ENCODE measurements at regions not wholly inside any gene's neighbourhood (a gene's known extent, or its start where the extent isn't known, plus 50 kb on each side); places are given as distances from the start of the nearest gene placed in this dataset.

DNA sequence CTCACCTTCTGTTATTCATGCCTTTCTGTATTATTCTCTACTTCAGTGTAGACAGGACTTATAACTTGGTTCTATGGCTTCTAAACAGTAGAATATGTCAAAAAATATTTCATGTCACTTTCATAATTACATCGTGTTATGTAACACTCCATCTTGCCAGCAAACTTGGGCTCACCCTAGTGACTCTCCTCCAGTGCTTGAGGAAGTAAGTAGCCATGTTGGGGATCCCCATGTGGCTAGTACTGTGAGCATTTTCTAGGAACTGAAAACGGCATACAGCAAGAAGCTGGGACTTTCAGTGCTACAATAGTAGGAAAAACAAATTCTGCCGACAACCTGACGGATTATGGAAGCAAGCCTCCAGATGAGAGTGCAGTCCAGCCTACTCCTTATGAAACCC, 495.6 kb downstream of the SLITRK6 start:
- no peak for DNase-seq (ENCODE audit: low spot score)

- no peak for DNase-seq (ENCODE audit: low spot score)
Observed at GRCh38 chr13:85298387-85298924, 500.8 kb downstream of the SLITRK6 start.

- no peak for DNase-seq (ENCODE audit: low spot score)
Observed at GRCh38 chr13:85288698-85289097, 510.5 kb downstream of the SLITRK6 start.

DNA sequence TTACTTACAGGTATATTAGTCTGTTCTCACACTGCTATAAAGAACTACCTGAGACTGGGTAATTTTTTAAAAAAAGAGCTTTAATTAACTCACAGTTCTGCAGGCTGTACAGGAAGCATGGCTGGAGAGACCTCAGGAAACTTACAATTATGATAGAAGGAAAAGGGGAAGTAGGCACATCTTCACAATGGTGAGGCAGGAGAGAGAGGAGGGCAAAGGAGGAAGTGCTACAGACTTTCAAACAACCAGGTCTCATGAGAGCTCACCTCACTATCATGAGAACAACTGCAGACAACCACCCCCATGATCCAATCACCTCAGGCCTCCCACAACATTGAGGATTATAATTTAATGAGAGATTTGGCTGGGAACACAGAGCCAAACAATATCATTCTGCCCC, 511.7 kb downstream of the SLITRK6 start:
- DNase-seq (ENCODE audit: low spot score), result no peak

GRCh38 chr13:85286081-85286480, 513.1 kb downstream of the SLITRK6 start:
- no peak for DNase-seq (ENCODE audit: low spot score)

DNA sequence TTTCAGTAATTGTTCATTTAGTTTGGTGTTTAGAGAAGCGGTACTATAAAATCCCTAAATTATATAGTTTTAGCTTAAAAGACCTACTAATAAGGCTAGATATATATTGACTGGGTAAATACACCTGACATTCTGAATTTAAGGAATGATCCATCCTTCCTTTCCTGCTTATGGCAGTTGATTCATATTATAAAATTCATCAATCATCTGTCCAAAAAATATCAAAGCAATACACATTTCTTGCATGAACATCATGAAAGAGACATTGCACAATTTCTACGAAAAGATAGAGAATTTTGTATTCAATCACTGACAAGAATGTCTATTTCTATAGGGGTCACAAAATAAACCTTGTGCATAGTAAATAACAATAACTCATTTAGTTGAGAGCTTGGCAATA, 514.9 kb downstream of the SLITRK6 start:
- no peak for DNase-seq (ENCODE audit: low spot score)

DNA sequence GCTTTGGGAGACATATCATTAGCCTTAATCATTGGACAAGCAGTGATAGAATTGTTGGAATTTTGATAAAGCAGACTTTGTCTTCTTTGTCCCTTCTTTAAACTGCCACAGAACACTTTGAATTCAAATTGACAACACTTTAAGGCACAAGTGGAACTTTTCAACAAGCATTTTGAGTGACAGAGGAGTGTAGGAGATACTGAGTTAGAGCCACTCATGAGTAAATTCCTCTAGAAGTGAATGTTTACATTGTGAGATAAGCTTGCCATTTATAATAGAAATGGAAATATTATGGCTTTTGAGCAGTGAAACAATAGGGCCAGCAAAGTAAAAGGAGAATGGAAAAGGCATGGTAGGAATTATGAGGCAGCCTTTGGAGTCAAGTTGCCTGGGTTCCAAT, 515.8 kb downstream of the SLITRK6 start:
- no peak for DNase-seq (ENCODE audit: low spot score)

- DNase-seq (ENCODE audit: low spot score), result no peak
Observed at GRCh38 chr13:85282876-85283275, 516.3 kb downstream of the SLITRK6 start.

DNA sequence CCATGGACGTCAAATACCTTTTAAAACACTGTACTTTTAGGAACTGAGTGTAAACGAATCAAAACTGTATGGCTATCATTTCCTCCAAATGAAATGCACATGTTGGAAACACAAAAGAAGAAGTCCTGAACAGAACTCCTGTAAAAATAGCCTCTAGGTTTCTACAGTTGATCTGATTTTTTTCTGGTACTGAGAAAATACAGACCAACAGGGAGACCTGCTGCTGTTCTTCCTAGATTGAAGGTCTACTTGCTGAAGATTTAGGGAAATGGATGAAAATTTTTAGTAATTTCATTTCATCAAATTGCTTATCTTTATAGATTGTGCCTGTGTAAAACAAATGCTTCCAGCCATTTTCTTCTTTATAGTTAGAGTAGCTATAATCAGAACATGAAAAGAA, 520.4 kb downstream of the SLITRK6 start:
- DNase-seq (ENCODE audit: low spot score), result no peak

GRCh38 chr13:85277748-85278147, 521.5 kb downstream of the SLITRK6 start:
- no peak for DNase-seq (ENCODE audit: low spot score)

GRCh38 chr13:85266771-85267170, 532.4 kb downstream of the SLITRK6 start:
- no peak for DNase-seq (ENCODE audit: low spot score)

DNA sequence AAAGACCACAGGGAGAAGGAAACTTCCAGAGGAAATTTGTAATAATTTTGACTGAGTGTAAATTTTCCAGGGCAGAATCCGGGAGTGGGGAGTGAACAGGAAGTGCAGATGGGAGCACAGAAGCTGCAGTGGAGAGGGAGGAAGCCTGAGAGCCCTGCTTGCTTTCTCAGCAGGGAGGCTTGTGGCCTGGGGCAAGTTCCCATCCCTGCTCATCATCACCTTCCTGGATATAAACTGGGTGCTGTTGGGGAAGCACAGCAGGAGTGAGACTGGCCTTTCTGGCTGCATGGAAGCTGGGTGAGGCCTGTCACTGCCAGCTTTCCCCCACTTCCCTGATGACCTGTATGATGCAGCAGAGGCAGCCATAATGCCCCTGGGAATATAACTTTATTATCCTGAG, 532.9 kb downstream of the SLITRK6 start:
- no peak for DNase-seq (ENCODE audit: low spot score)

DNA sequence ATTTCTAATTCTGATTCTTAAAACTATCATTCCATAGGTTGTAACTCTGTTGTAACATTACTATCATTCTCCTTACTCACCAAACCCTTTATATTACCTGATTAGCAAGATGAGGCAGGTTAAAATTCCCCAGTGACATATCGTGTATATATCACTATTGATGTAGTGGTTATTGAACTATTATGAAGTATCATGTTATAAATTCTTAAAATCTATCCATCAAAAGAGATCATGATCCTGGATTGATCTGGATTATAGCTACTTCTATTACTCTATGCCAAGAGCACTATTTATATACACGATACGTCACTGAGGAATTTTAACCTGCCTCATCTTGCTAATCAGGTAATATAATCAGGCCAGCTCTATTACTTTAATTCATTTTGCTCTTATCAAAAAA, 533.9 kb downstream of the SLITRK6 start:
- no peak for DNase-seq (ENCODE audit: low spot score)

DNA sequence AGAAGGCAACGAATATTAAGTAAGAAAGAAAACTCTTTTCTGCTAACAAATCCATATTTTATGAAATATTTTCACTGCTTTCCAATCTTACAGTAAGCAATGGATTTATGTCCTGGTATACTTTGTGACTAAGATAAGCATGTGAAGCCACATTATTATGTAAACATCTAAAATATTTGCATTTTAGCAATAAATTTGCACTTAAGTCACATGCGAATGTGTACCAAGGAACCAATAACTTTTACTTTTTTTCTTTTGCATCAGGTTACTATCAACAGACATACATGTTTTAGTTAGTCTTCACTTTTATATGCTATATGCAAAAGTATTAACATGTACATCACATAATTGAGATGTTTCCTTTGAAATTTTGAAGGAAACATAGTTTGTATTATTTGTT, 536.7 kb downstream of the SLITRK6 start:
- DNase-seq (ENCODE audit: low spot score), result no peak

DNA sequence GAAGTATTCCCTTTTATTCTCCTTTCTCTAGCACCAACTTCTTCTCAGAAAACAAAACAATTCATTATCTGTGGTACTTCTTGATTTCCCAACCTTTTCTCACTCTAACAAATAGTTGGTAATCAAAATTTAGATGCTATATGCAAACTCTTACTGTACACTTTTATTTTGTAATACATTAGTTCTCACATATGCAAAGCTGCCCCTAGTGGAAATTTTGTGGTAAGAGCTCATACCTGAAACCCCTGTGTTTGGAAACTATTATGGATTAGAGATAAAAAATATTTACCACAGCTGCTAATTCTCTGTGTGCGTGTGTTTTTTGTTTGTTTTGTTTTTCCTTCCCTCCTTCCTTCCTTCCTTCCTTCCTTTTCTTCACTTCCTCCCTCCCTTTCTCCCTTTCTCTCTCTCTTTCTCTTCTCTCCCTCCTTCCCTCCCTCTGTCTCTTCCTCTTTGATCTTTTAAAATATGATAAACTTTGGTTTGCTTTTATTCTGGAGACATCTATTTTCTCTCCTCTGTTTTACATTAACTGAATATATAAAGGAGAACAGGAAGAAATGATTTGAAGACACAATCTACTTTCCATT, 537.4 kb downstream of the SLITRK6 start:
- DNase-seq (ENCODE audit: low spot score), result no peak

DNA sequence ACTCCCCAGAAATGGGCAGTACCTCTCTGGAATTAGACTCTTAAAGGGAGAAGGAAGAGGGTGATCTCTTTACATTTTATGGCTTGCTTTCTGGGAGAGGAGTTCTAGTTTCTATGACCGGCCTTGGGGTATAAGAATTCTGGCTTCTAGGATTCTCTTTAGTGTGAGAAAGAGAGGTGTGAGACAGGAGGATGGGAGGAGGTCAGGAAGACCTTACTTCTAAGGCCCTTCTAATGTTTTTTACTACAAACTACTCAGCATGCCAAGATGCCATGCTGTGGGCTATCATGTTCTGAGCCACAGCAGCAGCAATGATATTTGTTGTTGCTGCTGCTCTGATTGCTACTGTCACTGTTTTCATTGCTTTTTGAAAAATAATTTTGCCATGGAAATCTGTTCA, 538.3 kb downstream of the SLITRK6 start:
- DNase-seq (ENCODE audit: low spot score), result no peak

DNA sequence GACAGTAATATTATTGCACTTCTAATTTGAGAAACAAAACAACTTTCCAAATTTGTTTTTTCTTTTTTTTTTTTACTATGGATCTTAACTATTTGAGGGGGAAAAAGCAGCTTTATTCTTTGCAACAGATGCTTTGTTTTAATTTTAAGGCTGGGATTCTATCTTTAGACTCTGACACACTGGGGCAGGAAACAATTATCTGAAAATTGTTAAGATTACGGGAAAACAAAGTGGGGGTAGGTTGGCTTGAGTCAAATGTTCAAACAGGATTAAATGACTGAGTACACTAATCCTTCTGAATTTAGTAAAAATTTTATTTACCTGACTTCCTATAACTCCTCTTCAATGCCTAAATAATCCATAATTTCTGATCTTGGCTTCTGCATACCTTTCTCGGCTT, 543.2 kb downstream of the SLITRK6 start:
- no peak for DNase-seq (ENCODE audit: low spot score)

GRCh38 chr13:85254641-85255040, 544.6 kb downstream of the SLITRK6 start:
- no peak for DNase-seq (ENCODE audit: low spot score)

GRCh38 chr13:85249151-85249550, 550.1 kb downstream of the SLITRK6 start:
- no peak for DNase-seq (ENCODE audit: low spot score)

DNA sequence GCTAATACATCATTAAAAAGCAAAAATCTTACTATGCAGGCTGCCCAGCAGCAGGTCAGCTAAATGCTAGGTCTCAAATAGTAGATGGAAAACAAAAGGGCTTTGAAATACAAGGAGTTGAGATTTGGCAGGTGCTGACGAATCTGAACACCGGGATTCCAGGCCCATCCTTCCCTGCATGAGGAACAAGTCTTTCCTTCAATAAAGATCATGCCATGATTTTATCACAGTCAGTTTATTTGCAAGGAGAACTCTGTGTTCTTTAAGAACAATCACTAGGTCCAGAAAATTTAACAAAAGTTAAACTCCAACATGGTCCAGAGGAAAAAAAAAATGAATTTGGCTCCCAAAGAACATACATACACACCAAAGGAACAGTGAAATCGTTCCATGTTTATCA, 551.4 kb downstream of the SLITRK6 start:
- DNase-seq (ENCODE audit: low spot score), result no peak

- no peak for DNase-seq (ENCODE audit: low spot score)
Observed at GRCh38 chr13:85243831-85244230, 555.4 kb downstream of the SLITRK6 start.

GRCh38 chr13:85241060-85241459, 558.2 kb downstream of the SLITRK6 start:
- DNase-seq (ENCODE audit: low spot score), result no peak

DNA sequence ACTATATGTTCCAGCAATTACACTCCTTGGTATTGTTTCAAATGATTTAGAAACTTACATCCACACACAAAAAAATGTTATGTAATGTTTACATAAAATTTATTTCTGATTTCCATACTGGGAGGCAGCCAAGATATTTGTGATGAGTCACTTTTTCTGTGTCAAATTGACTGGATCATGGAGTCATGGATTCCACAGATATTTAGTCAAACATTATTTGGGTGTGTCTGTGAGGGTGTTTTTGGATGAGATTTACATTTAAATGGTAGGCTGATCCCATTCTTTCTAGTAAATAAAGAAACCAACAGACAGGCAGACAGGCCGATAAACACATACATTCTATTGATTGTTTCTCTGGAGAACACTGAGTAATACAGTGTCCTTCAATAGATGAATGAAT, 562.8 kb downstream of the SLITRK6 start:
- no peak for DNase-seq (ENCODE audit: low spot score)

GRCh38 chr13:85230691-85231093, 568.5 kb downstream of the SLITRK6 start:
- no peak for DNase-seq (ENCODE audit: low spot score)
